ENCODE measurements at regions not wholly inside any gene's neighbourhood (a gene's known extent, or its start where the extent isn't known, plus 50 kb on each side); places are given as distances from the start of the nearest gene placed in this dataset.
"Not testable (repeated sequence)": the region's sequence is repeated elsewhere in the genome, so short reads cannot be mapped to it uniquely, and the experiment has no call there.

DNA sequence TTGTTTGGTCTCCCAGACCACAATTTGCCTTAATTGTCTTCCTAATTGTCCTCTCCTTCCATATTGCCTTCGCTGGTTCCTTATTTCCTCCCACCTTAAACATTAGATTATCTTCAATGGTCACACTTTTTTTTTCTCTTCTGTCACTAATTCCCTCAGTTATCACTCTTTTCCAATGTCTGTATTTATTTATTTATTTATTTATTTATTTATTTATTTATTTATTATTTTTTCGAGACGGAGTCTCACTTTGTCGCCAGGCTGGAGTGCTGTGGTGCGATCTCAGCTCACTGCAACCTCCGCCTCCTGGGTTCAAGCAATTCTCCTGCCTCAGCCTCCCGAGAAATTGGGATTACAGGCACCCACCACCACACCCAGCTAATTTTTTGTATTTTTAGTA is 426.8 kb downstream of the ARL4A start:
- not testable (repeated sequence) for TF ChIP-seq EZH2phosphoT487 (IDR thresholded peaks at IDR 0.05; ENCODE audit: insufficient read depth, low read depth); EZH2 (IDR thresholded peaks at IDR 0.05; ENCODE audit: insufficient read depth, poor library complexity, severe bottlenecking)

Data from GM23248 (cell line).